WTC11 (cell line): ENCODE measurements at regions not wholly inside any gene's neighbourhood (a gene's known extent, or its start where the extent isn't known, plus 50 kb on each side); places are given as distances from the start of the nearest gene placed in this dataset.

Experiments
- KAT7 ChIP-seq: sonication (generic); formaldehyde crosslinking; IDR thresholded peaks from 2 replicates; pipeline ENCODE4 v1.8.1; 2023; ENCODE audit warnings: missing genetic modification reagents, mild to moderate bottlenecking, borderline replicate concordance
- PRRX2 ChIP-seq: fragments of 250-450 bp; sonication (Bioruptor Pico); IDR thresholded peaks from 2 replicates; pipeline ENCODE4 v1.8.0; 2021; ENCODE audit warnings: mild to moderate bottlenecking
- TF ChIP-seq, protein P1 (sequence below): sonication (generic); formaldehyde crosslinking; IDR thresholded peaks from 2 replicates; pipeline ENCODE4 v1.8.1; 2023; ENCODE audit warnings: mild to moderate bottlenecking, missing genetic modification reagents
- TF ChIP-seq, protein P2 (sequence below): fragments of 200-600 bp; IDR thresholded peaks from 2 replicates; pipeline ENCODE4 v1.8.0; 2022; ENCODE audit warnings: antibody characterized with exemption
- TF ChIP-seq, protein P3 (sequence below): sonication (generic); formaldehyde crosslinking; IDR thresholded peaks from 2 replicates; pipeline ENCODE4 v1.8.1; 2022; ENCODE audit warnings: missing genetic modification reagents, borderline replicate concordance
- TF ChIP-seq, protein P4 (sequence below): sonication (generic); formaldehyde crosslinking; conservative IDR thresholded peaks from 2 replicates; pipeline ENCODE4 v1.8.1; 2022; ENCODE audit warnings: mild to moderate bottlenecking, missing genetic modification reagents

DNA sequence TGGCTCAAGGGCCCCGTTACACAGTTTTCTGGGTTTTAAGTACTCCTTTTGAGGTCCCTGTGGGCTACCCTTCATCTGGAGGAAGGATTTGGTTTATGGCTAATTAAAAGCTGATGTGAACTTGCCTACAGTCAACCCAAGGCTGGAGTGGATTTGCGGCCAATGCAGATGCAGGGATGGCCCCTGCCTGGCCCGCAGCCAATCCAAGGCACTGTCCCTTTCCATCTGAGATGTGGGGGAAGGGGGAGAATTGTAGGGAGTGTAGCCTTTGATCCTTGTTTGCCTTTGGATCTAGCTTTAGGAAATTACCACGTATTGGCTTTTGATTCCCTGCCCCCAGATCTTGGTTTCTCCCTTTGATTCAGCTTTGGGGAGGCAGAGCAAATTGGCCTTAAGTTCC, 128.0 kb upstream of the GGTLC1 start:
- TF ChIP-seq PRRX2 (CRISPR knock-in tag): no peak
- TF ChIP-seq, protein P1, sequence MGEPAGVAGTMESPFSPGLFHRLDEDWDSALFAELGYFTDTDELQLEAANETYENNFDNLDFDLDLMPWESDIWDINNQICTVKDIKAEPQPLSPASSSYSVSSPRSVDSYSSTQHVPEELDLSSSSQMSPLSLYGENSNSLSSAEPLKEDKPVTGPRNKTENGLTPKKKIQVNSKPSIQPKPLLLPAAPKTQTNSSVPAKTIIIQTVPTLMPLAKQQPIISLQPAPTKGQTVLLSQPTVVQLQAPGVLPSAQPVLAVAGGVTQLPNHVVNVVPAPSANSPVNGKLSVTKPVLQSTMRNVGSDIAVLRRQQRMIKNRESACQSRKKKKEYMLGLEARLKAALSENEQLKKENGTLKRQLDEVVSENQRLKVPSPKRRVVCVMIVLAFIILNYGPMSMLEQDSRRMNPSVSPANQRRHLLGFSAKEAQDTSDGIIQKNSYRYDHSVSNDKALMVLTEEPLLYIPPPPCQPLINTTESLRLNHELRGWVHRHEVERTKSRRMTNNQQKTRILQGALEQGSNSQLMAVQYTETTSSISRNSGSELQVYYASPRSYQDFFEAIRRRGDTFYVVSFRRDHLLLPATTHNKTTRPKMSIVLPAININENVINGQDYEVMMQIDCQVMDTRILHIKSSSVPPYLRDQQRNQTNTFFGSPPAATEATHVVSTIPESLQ (CRISPR knock-in tag): no peak
- TF ChIP-seq, protein P2, sequence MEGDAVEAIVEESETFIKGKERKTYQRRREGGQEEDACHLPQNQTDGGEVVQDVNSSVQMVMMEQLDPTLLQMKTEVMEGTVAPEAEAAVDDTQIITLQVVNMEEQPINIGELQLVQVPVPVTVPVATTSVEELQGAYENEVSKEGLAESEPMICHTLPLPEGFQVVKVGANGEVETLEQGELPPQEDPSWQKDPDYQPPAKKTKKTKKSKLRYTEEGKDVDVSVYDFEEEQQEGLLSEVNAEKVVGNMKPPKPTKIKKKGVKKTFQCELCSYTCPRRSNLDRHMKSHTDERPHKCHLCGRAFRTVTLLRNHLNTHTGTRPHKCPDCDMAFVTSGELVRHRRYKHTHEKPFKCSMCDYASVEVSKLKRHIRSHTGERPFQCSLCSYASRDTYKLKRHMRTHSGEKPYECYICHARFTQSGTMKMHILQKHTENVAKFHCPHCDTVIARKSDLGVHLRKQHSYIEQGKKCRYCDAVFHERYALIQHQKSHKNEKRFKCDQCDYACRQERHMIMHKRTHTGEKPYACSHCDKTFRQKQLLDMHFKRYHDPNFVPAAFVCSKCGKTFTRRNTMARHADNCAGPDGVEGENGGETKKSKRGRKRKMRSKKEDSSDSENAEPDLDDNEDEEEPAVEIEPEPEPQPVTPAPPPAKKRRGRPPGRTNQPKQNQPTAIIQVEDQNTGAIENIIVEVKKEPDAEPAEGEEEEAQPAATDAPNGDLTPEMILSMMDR: no peak
- TF ChIP-seq, protein P3, sequence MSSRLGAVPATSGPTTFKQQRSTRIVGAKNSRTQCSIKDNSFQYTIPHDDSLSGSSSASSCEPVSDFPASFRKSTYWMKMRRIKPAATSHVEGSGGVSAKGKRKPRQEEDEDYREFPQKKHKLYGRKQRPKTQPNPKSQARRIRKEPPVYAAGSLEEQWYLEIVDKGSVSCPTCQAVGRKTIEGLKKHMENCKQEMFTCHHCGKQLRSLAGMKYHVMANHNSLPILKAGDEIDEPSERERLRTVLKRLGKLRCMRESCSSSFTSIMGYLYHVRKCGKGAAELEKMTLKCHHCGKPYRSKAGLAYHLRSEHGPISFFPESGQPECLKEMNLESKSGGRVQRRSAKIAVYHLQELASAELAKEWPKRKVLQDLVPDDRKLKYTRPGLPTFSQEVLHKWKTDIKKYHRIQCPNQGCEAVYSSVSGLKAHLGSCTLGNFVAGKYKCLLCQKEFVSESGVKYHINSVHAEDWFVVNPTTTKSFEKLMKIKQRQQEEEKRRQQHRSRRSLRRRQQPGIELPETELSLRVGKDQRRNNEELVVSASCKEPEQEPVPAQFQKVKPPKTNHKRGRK: no peak
- TF ChIP-seq, protein P4, sequence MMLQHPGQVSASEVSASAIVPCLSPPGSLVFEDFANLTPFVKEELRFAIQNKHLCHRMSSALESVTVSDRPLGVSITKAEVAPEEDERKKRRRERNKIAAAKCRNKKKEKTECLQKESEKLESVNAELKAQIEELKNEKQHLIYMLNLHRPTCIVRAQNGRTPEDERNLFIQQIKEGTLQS (CRISPR knock-in tag): no peak
- TF ChIP-seq KAT7 (CRISPR knock-in tag): no peak
